GM12878 (cell line): ENCODE measurements at regions not wholly inside any gene's neighbourhood (a gene's known extent, or its start where the extent isn't known, plus 50 kb on each side); places are given as distances from the start of the nearest gene placed in this dataset.

Experiments
- ATAC-seq: fragments of 200-7000 bp; cut with Tn5 transposase; 3 replicates; pipeline ENCODE4 v1.9.1; 2020; ENCODE audit warnings: mild to moderate bottlenecking, moderate library complexity
- BruUV-seq: library from RNA; stranded (reverse); fragments of 400-500 nt; replicated peaks from 2 replicates; lab custom pipeline; 2021; lab: Mats Ljungman, UMichigan
- CTCF ChIA-PET: fragments of 300-600 bp; sonication (Branson Sonifier 250); formaldehyde crosslinking; extraction: SDS; loops from one replicate; lab custom pipeline; 2021; ENCODE audit warnings: inconsistent platforms; lab: Yijun Ruan, JAX
- POLR2A ChIA-PET: fragments of 350-600 bp; formaldehyde crosslinking; extraction: SDS; loops from one replicate; lab custom pipeline; 2021; ENCODE audit warnings: inconsistent platforms; lab: Charles Lee
- RAD21 ChIA-PET: fragments of 300-600 bp; sonication (Branson Sonifier 250); formaldehyde crosslinking; loops from one replicate; lab custom pipeline; 2023; ENCODE audit warnings: antibody characterized with exemption; ENCODE audit not compliant: unreplicated experiment; lab: Charles Lee
- SMC1A ChIA-PET: fragments of 300-600 bp; sonication (Branson Sonifier 250); formaldehyde crosslinking; loops from one replicate; lab custom pipeline; 2023; ENCODE audit not compliant: unreplicated experiment, uncharacterized antibody; lab: Charles Lee
- DNase-seq: peaks from one replicate; pipeline ENCODE4 v3.0.0-alpha.2; 2011; ENCODE audit warnings: low read depth, low spot score
- FAIRE-seq: peaks from 3 replicates; lab custom pipeline; 2011; peaks lifted over from hg19 to GRCh38; lab: Jason Lieb, UNC
- H2AFZ ChIP-seq: 2 replicates; pipeline ENCODE4 v1.6.0; 2011; ENCODE audit warnings: low read depth, low read length, control low read depth; ENCODE audit not compliant: control insufficient read depth
- H3K27ac ChIP-seq: 2 replicates; pipeline ENCODE4 v1.5.1; 2011; ENCODE audit warnings: control low read depth; ENCODE audit not compliant: control insufficient read depth, insufficient read depth
- H3K27me3 ChIP-seq, 2 experiments: replicated peaks in 1 of 2; 2 replicates each; pipeline versions ENCODE4 v1.6.0 to v1.6.1; 2011; ENCODE audit warnings: low read length in 1 of 2; ENCODE audit not compliant: control insufficient read depth in 2 of 2, insufficient read depth in 2 of 2
- H3K36me3 ChIP-seq, 2 experiments: 2 replicates each; pipeline ENCODE4 v1.5.1; 2011; ENCODE audit warnings: low read length in 1 of 2; ENCODE audit not compliant: control insufficient read depth in 2 of 2, insufficient read depth in 2 of 2
- H3K4me1 ChIP-seq: 2 replicates; pipeline ENCODE4 v1.6.1; 2011; ENCODE audit warnings: mild to moderate bottlenecking, low read length, moderate library complexity, mixed read lengths; ENCODE audit not compliant: control insufficient read depth, insufficient read depth
- H3K4me2 ChIP-seq: 2 replicates; pipeline ENCODE4 v1.6.0; 2011; ENCODE audit warnings: control low read depth; ENCODE audit not compliant: control insufficient read depth, insufficient read depth
- H3K4me3 ChIP-seq: fragments of 200-600 bp; sonication (generic); 2 replicates; pipeline ENCODE4 v1.5.1; 2016
- H3K79me2 ChIP-seq: 2 replicates; pipeline ENCODE4 v1.6.0; 2011; ENCODE audit warnings: low read length; ENCODE audit not compliant: control insufficient read depth, insufficient read depth
- H3K9ac ChIP-seq: 2 replicates; pipeline ENCODE4 v1.8.0; 2011; ENCODE audit warnings: low read length, control low read depth, mixed read lengths; ENCODE audit not compliant: control insufficient read depth, insufficient read depth
- H3K9me3 ChIP-seq: replicated peaks from 3 replicates; pipeline ENCODE4 v1.5.1; 2011; ENCODE audit warnings: mild to moderate bottlenecking, low read length; ENCODE audit not compliant: control insufficient read depth, insufficient read depth
- H4K20me1 ChIP-seq: 2 replicates; pipeline ENCODE4 v1.6.0; 2011; ENCODE audit not compliant: control insufficient read depth, insufficient read depth
- IRF4 ChIP-seq: IDR thresholded peaks from 2 replicates; pipeline ENCODE4 v1.6.1; 2011; ENCODE audit warnings: low read depth, low read length
- NFIC ChIP-seq: IDR thresholded peaks from 2 replicates; pipeline ENCODE4 v1.6.1; 2012; ENCODE audit warnings: low read depth, mild to moderate bottlenecking, inconsistent platforms, low read length, moderate library complexity
- NR2C1 ChIP-seq: fragments of 450-650 bp; IDR thresholded peaks from 2 replicates; pipeline ENCODE4 v1.6.1; 2017; ENCODE audit warnings: antibody characterized with exemption, mild to moderate bottlenecking, moderate library complexity
- SIN3A ChIP-seq: IDR thresholded peaks from 2 replicates; pipeline ENCODE4 v1.6.1; 2012; ENCODE audit warnings: low read depth, low read length, improper control_type of control experiment
- SIX5 ChIP-seq: IDR thresholded peaks from 2 replicates; pipeline ENCODE4 v1.6.1; 2011; ENCODE audit warnings: mild to moderate bottlenecking, low read depth, low read length, moderate library complexity; ENCODE audit not compliant: severe bottlenecking
- YBX1 ChIP-seq: fragments of 450-650 bp; IDR thresholded peaks from 2 replicates; pipeline ENCODE4 v1.6.1; 2016; ENCODE audit warnings: antibody characterized with exemption
- ZNF384 ChIP-seq: IDR thresholded peaks from 2 replicates; pipeline ENCODE4 v1.6.1; 2012; ENCODE audit warnings: low read depth, mild to moderate bottlenecking, low read length, improper control_type of control experiment, borderline replicate concordance
- WGBS: methylation state at CpG from one replicate; pipeline ENCODE4 v1.1.6; 2016; ENCODE audit warnings: low lambda C conversion rate; ENCODE audit not compliant: insufficient replicate concordance, insufficient coverage; ENCODE audit errors: missing lambda C conversion rate; 5-methylcytosine and 5-hydroxymethylcytosine counted together
- in situ Hi-C: fragments of 300-500 bp; cut with MboI; formaldehyde crosslinking; loops from 9 replicates; pipeline ENCODE4 v1.14.3; 2018; ENCODE audit warnings: mixed read lengths
- intact Hi-C: fragments of 100-400 bp; cut with micrococcal nuclease; formaldehyde crosslinking; loops from one replicate; pipeline ENCODE4 v1.14.2; 2022; ENCODE audit not compliant: unreplicated experiment
- TF ChIP-seq, protein P1 (sequence below): IDR thresholded peaks from 2 replicates; pipeline ENCODE4 v1.6.1; 2011; ENCODE audit warnings: low read depth, low read length, improper control_type of control experiment, borderline replicate concordance
- TF ChIP-seq, protein P2 (sequence below): fragments of 150-350 bp; IDR thresholded peaks from 2 replicates; pipeline ENCODE4 v1.6.1; 2014; ENCODE audit warnings: mild to moderate bottlenecking, low read depth, low read length

DNA sequence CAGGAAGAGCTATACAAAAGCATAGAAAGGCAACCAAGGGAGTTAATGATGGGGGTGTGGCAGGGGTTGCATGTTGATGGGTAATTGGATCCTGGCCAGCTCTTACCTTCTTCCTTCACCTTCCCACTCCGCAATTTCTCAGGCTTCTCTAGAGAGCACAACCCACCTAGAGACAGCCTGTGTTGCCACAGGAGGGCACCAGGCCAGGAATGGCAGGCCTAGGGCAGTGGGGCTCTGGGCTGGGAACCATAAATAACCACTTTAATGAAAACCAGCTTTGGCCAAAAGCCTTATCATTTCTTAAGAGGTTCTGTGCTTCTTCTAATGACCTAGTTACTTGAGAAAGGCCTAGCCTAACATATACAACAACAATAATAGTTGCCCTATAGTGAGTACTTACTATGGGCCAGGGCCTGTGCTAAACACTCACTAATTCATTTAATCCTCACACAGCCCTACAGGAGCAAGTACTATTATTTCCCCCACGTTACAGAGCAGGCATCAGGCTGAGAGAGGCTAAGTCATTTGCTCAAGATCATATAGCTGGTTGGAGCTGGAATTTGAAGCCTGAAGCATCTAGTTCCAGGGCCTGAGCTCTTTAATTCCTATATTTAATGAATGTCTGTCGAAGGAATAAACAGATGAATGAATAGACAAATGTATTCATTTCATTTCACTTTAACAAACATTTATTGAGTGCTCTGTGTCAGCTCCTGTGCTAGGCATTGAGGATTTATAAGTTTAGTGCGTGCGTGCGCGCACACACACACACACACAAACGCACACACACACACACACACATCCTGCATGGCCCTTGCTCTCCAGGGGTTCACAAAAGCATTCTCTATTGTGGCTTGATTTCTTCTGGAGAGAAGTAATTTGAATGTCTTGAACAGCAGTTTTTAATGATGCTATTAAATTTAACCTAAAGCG is 66.8 kb downstream of the RTL9 start:
- POLR2A ChIA-PET, result no interaction called here
- in situ Hi-C loops, result no loop called here
- intact Hi-C loops, result no loop called here
- no peak for TF ChIP-seq YBX1
- no peak for TF ChIP-seq ZNF384
- TF ChIP-seq SIN3A, result no peak
- TF ChIP-seq NFIC, result no peak
- TF ChIP-seq SIX5, result no peak
- no peak for TF ChIP-seq NR2C1
- TF ChIP-seq IRF4, result no peak
- TF ChIP-seq, protein P1, sequence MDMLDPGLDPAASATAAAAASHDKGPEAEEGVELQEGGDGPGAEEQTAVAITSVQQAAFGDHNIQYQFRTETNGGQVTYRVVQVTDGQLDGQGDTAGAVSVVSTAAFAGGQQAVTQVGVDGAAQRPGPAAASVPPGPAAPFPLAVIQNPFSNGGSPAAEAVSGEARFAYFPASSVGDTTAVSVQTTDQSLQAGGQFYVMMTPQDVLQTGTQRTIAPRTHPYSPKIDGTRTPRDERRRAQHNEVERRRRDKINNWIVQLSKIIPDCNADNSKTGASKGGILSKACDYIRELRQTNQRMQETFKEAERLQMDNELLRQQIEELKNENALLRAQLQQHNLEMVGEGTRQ, result no peak
- TF ChIP-seq, protein P2, sequence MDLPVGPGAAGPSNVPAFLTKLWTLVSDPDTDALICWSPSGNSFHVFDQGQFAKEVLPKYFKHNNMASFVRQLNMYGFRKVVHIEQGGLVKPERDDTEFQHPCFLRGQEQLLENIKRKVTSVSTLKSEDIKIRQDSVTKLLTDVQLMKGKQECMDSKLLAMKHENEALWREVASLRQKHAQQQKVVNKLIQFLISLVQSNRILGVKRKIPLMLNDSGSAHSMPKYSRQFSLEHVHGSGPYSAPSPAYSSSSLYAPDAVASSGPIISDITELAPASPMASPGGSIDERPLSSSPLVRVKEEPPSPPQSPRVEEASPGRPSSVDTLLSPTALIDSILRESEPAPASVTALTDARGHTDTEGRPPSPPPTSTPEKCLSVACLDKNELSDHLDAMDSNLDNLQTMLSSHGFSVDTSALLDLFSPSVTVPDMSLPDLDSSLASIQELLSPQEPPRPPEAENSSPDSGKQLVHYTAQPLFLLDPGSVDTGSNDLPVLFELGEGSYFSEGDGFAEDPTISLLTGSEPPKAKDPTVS, result no peak
- Histone ChIP-seq H2AFZ (no peak overlapping the region), H4K20me1 (0 out of 2 replicates have a peak, but pooled peaks cover 3% of the 10 kb centered on the region), H3K9me3 (no peaks in the 10 kb centered on the region), H3K36me3 (no peaks in the 10 kb centered on the region), H3K4me3 (no peak overlapping the region), H3K9ac (no peak overlapping the region), H3K79me2 (no peaks in the 10 kb centered on the region), H3K4me1 (no peaks in the 10 kb centered on the region), H3K27me3 (peaks cover 0 to 4% of the 10 kb centered on the region in 2 experiments; a peak in 1 of 4 replicates), H3K27ac (no peak overlapping the region), H3K4me2 (no peak overlapping the region)
- 48% methylated on average over 9 of the region's 9 CpGs for WGBS
- RAD21 ChIA-PET, result no interaction called here
- SMC1A ChIA-PET, result interaction anchor here (0.9 to 1.6 kb wide), 2 partner anchors 11 to 16 kb away, joined by 3 to 4 read pairs; no protein-coding TSS in a partner anchor
- FAIRE-seq (no peak), DNase-seq (no peak), ATAC-seq (no peak)
- CTCF ChIA-PET, result no interaction called here
- BruUV-seq, result no TSS peak
